Smooth muscle cell (in vitro differentiated cells): ENCODE measurements at regions not wholly inside any gene's neighbourhood (a gene's known extent, or its start where the extent isn't known, plus 50 kb on each side); places are given as distances from the start of the nearest gene placed in this dataset.

Experiments
- DNase-seq: peaks from one replicate; lab custom pipeline; 2025; ENCODE audit not compliant: unreplicated experiment; lab: John Stamatoyannopoulos, UW
- H2AFZ ChIP-seq: fragments of 200-600 bp; sonication (generic); 2 replicates; pipeline ENCODE4 v1.6.0; 2016; ENCODE audit warnings: antibody characterized with exemption, low read depth, mild to moderate bottlenecking
- H3F3A ChIP-seq: fragments of 200-600 bp; sonication (generic); 2 replicates; pipeline ENCODE4 v1.6.0; 2017; ENCODE audit warnings: antibody characterized with exemption, low read depth
- H3K27ac ChIP-seq: fragments of 200-600 bp; sonication (generic); 2 replicates; pipeline ENCODE4 v1.5.1; 2016; ENCODE audit warnings: low read depth, mild to moderate bottlenecking
- H3K27me3 ChIP-seq: fragments of 200-600 bp; sonication (generic); 2 replicates; pipeline ENCODE4 v1.6.1; 2016; ENCODE audit warnings: low read depth, mild to moderate bottlenecking
- H3K36me3 ChIP-seq: fragments of 200-600 bp; sonication (generic); 2 replicates; pipeline ENCODE4 v1.5.1; 2016; ENCODE audit warnings: low read depth
- H3K4me1 ChIP-seq: fragments of 200-600 bp; sonication (generic); 2 replicates; pipeline ENCODE4 v1.5.1; 2016; ENCODE audit warnings: low read depth
- H3K4me2 ChIP-seq: fragments of 200-600 bp; sonication (generic); 2 replicates; pipeline ENCODE4 v1.6.0; 2016; ENCODE audit warnings: mild to moderate bottlenecking
- H3K4me3 ChIP-seq: fragments of 200-600 bp; sonication (generic); 2 replicates; pipeline ENCODE4 v1.5.1; 2016; ENCODE audit warnings: mild to moderate bottlenecking
- H3K79me2 ChIP-seq: fragments of 200-600 bp; sonication (generic); 2 replicates; pipeline ENCODE4 v1.6.0; 2016; ENCODE audit warnings: low read depth, mild to moderate bottlenecking
- H3K9ac ChIP-seq: fragments of 200-600 bp; sonication (generic); 2 replicates; pipeline ENCODE4 v1.6.0; 2016; ENCODE audit warnings: low read depth
- H3K9me3 ChIP-seq: fragments of 200-600 bp; sonication (generic); replicated peaks from 2 replicates; pipeline ENCODE4 v1.5.1; 2016; ENCODE audit warnings: low read depth
- H4K20me1 ChIP-seq: fragments of 200-600 bp; sonication (generic); 2 replicates; pipeline ENCODE4 v1.6.0; 2016; ENCODE audit warnings: low read depth
- CTCF ChIP-seq: fragments of 200-600 bp; sonication (generic); IDR thresholded peaks from 2 replicates; pipeline ENCODE4 v1.5.1; 2017; ENCODE audit warnings: borderline replicate concordance, mild to moderate bottlenecking, antibody characterized with exemption; ENCODE audit not compliant: insufficient read depth, poor library complexity, severe bottlenecking
- WGBS: methylation state at CpG from one replicate; pipeline ENCODE4 v1.1.7; 2016; ENCODE audit warnings: low lambda C conversion rate; 5-methylcytosine and 5-hydroxymethylcytosine counted together

GRCh38 chr22:27329131-27329850 lies 472.3 kb downstream of the MN1 start:
- no peaks in the 10 kb centered on the region for H4K20me1 ChIP-seq
- no peaks in the 10 kb centered on the region for H3K36me3 ChIP-seq
- no peak for DNase-seq
- H3K79me2 ChIP-seq: no peaks in the 10 kb centered on the region
- H3K9ac ChIP-seq: no peak overlapping the region
- no peaks in the 10 kb centered on the region for H3K9me3 ChIP-seq
- H3K27ac ChIP-seq: no peak overlapping the region
- H3K4me2 ChIP-seq: no peak overlapping the region
- H3K4me1 ChIP-seq: peaks cover 7% of the 10 kb centered on the region
- H2AFZ ChIP-seq: no peak overlapping the region
- no peak overlapping the region for H3K4me3 ChIP-seq
- TF ChIP-seq CTCF: no peak
- H3F3A ChIP-seq: no peaks in the 10 kb centered on the region
- whole genome bisulfite sequencing: 33% methylated on average over 13 of the region's 13 CpGs
- H3K27me3 ChIP-seq: peaks cover 65% of the 10 kb centered on the region

- Histone ChIP-seq H3K4me1 (peaks cover 7% of the 10 kb centered on the region), H3K27me3 (peaks cover 69% of the 10 kb centered on the region), H4K20me1 (no peaks in the 10 kb centered on the region), H3K79me2 (no peaks in the 10 kb centered on the region), H3K27ac (no peak overlapping the region), H3F3A (no peaks in the 10 kb centered on the region), H3K4me3 (no peak overlapping the region), H3K9me3 (no peaks in the 10 kb centered on the region), H3K36me3 (no peaks in the 10 kb centered on the region), H3K9ac (no peak overlapping the region), H2AFZ (no peak overlapping the region), H3K4me2 (no peak overlapping the region)
- no peak for DNase-seq
- TF ChIP-seq CTCF: no peak
- WGBS: 61% methylated on average over 3 of the region's 3 CpGs
These were observed 471.4 kb downstream of the MN1 start for GRCh38 chr22:27329966-27330645.

GRCh38 chr22:27331526-27332281 lies 469.9 kb downstream of the MN1 start:
- H3K79me2 ChIP-seq: no peaks in the 10 kb centered on the region
- no peaks in the 10 kb centered on the region for H3K36me3 ChIP-seq
- peak; percentile 17 for TF ChIP-seq CTCF
- H3K9me3 ChIP-seq: no peaks in the 10 kb centered on the region
- H3K4me1 ChIP-seq: peaks cover 7% of the 10 kb centered on the region
- no peak overlapping the region for H3K4me2 ChIP-seq
- no peaks in the 10 kb centered on the region for H3F3A ChIP-seq
- DNase-seq: no peak
- H3K27me3 ChIP-seq: peaks cover 75% of the 10 kb centered on the region
- 51% methylated on average over 16 of the region's 16 CpGs for WGBS
- H3K9ac ChIP-seq: no peak overlapping the region
- no peak overlapping the region for H3K4me3 ChIP-seq
- H2AFZ ChIP-seq: no peak overlapping the region
- no peaks in the 10 kb centered on the region for H4K20me1 ChIP-seq
- no peak overlapping the region for H3K27ac ChIP-seq
